Loucy (cell line): ENCODE measurements at regions not wholly inside any gene's neighbourhood (a gene's known extent, or its start where the extent isn't known, plus 50 kb on each side); places are given as distances from the start of the nearest gene placed in this dataset.
"Not testable (repeated sequence)": the region's sequence is repeated elsewhere in the genome, so short reads cannot be mapped to it uniquely, and the experiment has no call there.

Experiments used
- CTCF ChIP-seq: fragments of 200-600 bp; sonication (generic); conservative IDR thresholded peaks from 2 replicates; pipeline ENCODE4 v1.5.1; 2014; ENCODE audit warnings: mild to moderate bottlenecking, antibody characterized with exemption, low read length
- EZH2phosphoT487 ChIP-seq: fragments of 200-600 bp; IDR thresholded peaks from 2 replicates; pipeline ENCODE4 v1.6.1; 2018; ENCODE audit warnings: antibody characterized with exemption, mild to moderate bottlenecking, moderate library complexity, borderline replicate concordance

- peak; percentile 41 for TF ChIP-seq CTCF
- not testable (repeated sequence) for TF ChIP-seq EZH2phosphoT487
These were observed 103.7 kb downstream of the GALR1 start for GRCh38 chr18:77353349-77353748.
